ENCODE measurements at regions not wholly inside any gene's neighbourhood (a gene's known extent, or its start where the extent isn't known, plus 50 kb on each side); places are given as distances from the start of the nearest gene placed in this dataset.

DNA sequence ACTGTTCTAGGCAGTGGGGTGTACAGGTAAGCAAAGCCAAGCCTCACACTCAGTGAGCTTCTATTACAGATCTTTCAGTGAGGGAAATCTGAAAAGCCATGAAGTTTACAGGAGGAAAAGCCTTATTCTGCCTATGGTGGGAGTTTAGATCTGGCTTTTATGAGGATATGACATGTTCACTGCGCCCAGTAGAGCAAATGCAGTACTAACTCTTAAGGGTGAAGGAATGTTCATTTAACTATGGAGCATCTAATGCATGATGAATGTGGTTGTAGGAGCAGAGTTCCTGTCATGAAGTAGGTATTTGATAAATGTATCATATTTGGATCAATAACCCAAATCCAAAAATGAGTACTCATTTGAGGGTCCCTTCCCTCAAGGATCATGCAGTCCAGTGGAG is 230.2 kb upstream of the PAPPA start:
- Histone ChIP-seq H3K79me2 (ENCODE audit: insufficient read depth) (no peaks in the 10 kb centered on the region), H3K27ac (no peak overlapping the region)
- TF ChIP-seq EZH2phosphoT487 (IDR thresholded peaks at IDR 0.05; ENCODE audit: insufficient read depth, low read depth) (no peak), EZH2 (IDR thresholded peaks at IDR 0.05; ENCODE audit: insufficient read depth, poor library complexity, severe bottlenecking) (no peak)

DNA sequence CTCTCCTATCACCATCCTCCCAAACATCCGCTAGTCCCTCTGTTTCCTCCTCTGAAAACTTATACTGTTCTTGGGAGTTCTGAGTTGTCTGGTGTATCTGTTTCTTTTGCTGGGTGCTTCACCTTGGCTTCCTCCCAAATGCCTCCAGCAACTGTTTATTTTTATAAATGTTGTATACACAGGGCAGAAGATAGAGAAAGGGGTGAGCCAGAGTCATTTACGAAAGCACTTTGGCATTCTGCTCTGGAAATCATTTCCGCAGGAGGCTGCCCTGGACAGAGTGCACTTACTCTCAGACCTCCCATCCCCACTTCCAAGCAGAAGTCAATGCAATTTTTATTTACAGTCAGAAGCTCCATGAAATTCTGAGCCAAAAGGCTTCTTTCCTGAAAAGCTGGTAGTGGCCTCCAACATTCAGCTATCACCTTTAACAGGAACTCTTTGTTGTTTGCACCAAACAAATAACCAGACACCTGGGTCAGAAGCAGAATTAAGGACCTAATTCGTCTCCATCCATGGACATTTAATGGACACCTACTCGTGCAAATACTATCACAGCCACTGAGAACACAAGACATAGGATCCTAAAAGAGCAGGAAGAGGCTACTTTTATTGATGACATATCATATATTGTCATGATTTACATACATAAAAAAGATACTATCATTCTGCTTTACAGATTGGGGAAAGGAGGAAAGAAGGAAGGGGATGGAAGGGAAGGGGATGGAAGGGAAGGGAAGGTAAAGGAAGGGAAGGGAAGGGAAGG is 229.5 kb upstream of the PAPPA start:
- Histone ChIP-seq H3K4me2 (ENCODE audit: unreplicated experiment) (no peak overlapping the region), H3K4me3 (no peak overlapping the region), H3K27ac (no peak overlapping the region), H3K79me2 (ENCODE audit: insufficient read depth) (no peaks in the 10 kb centered on the region), H3K27me3 (replicated peaks; ENCODE audit: insufficient read depth) (no peaks in the 10 kb centered on the region), H3K36me3 (ENCODE audit: low read depth) (no peaks in the 10 kb centered on the region), H3K9ac (no peak overlapping the region), H3K9me2 (ENCODE audit: insufficient read depth) (no peaks in the 10 kb centered on the region), H3F3A (ENCODE audit: insufficient read depth) (peaks cover 13% of the 10 kb centered on the region), H4K20me1 (ENCODE audit: insufficient read depth) (no peaks in the 10 kb centered on the region), H3K4me1 (ENCODE audit: insufficient read depth) (peaks cover 9% of the 10 kb centered on the region; the same call in 1 of the 2 replicates), H3K9me3 (ENCODE audit: low read depth) (no peaks in the 10 kb centered on the region), H2AFZ (no peak overlapping the region)
- TF ChIP-seq EZH2 (IDR thresholded peaks at IDR 0.05; ENCODE audit: insufficient read depth, poor library complexity, severe bottlenecking) (no peak), EZH2phosphoT487 (IDR thresholded peaks at IDR 0.05; ENCODE audit: insufficient read depth, low read depth) (no peak)
- WGBS, 2 experiments (ENCODE audit: low coverage in 1 of 2, low lambda C conversion rate in 2 of 2, missing lambda C conversion rate in 2 of 2), result 69 to 72% methylated on average over 5 of the region's 5 CpGs
- DNase-seq, result peak; percentile 50
- in situ Hi-C loops (cut with MboI), result no loop called here

More for the DNA sequence above, 230.2 kb upstream of the PAPPA start:
- 90 to 95% methylated on average over 1 of the region's 1 CpG for WGBS, 2 experiments (ENCODE audit: low coverage in 1 of 2, low lambda C conversion rate in 2 of 2, missing lambda C conversion rate in 2 of 2)
- Histone ChIP-seq H3K27me3 (replicated peaks; ENCODE audit: insufficient read depth) (no peaks in the 10 kb centered on the region), H3K4me3 (no peak overlapping the region), H3K9ac (no peak overlapping the region), H3K4me1 (ENCODE audit: insufficient read depth) (peaks cover 9% of the 10 kb centered on the region; the same call in 1 of the 2 replicates), H3K9me3 (ENCODE audit: low read depth) (no peaks in the 10 kb centered on the region), H2AFZ (no peak overlapping the region), H3F3A (ENCODE audit: insufficient read depth) (peaks cover 13% of the 10 kb centered on the region), H3K9me2 (ENCODE audit: insufficient read depth) (no peaks in the 10 kb centered on the region), H4K20me1 (ENCODE audit: insufficient read depth) (no peaks in the 10 kb centered on the region), H3K36me3 (ENCODE audit: low read depth) (no peaks in the 10 kb centered on the region), H3K4me2 (ENCODE audit: unreplicated experiment) (no peak overlapping the region)
- in situ Hi-C loops (cut with MboI), result no loop called here
- no peak for DNase-seq

DNA sequence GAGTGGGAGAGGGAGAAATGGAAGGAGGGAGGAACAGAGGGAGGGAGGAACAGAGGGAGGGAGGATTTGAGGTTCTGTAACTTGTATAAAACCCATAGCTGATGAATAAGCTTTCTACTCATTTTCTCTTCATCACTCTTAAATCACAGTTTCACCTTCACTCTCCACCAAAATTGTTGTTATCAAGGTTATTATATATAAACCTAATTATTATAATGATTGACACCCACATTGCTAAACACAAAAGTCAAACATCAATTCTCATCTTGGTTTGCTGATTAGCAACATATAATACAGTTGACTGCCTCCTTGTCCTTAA is 229.0 kb upstream of the PAPPA start:
- H3K4me1 ChIP-seq (ENCODE audit: insufficient read depth), result peaks cover 9% of the 10 kb centered on the region; the same call in 1 of the 2 replicates
- H3K9ac ChIP-seq, result no peak overlapping the region
- H3K9me2 ChIP-seq (ENCODE audit: insufficient read depth), result no peaks in the 10 kb centered on the region
- no peak overlapping the region for H3K27ac ChIP-seq
- H3K4me2 ChIP-seq (ENCODE audit: unreplicated experiment), result no peak overlapping the region
- H3F3A ChIP-seq (ENCODE audit: insufficient read depth), result peaks cover 13% of the 10 kb centered on the region
- in situ Hi-C loops (cut with MboI), result no loop called here
- TF ChIP-seq EZH2 (IDR thresholded peaks at IDR 0.05; ENCODE audit: insufficient read depth, poor library complexity, severe bottlenecking), result no peak
- TF ChIP-seq EZH2phosphoT487 (IDR thresholded peaks at IDR 0.05; ENCODE audit: insufficient read depth, low read depth), result no peak
- H4K20me1 ChIP-seq (ENCODE audit: insufficient read depth), result no peaks in the 10 kb centered on the region
- H3K27me3 ChIP-seq (replicated peaks; ENCODE audit: insufficient read depth), result no peaks in the 10 kb centered on the region
- DNase-seq, result no peak
- no peaks in the 10 kb centered on the region for H3K79me2 ChIP-seq (ENCODE audit: insufficient read depth)
- H3K4me3 ChIP-seq, result no peak overlapping the region
- H2AFZ ChIP-seq, result no peak overlapping the region
- H3K36me3 ChIP-seq (ENCODE audit: low read depth), result no peaks in the 10 kb centered on the region
- H3K9me3 ChIP-seq (ENCODE audit: low read depth), result no peaks in the 10 kb centered on the region

DNA sequence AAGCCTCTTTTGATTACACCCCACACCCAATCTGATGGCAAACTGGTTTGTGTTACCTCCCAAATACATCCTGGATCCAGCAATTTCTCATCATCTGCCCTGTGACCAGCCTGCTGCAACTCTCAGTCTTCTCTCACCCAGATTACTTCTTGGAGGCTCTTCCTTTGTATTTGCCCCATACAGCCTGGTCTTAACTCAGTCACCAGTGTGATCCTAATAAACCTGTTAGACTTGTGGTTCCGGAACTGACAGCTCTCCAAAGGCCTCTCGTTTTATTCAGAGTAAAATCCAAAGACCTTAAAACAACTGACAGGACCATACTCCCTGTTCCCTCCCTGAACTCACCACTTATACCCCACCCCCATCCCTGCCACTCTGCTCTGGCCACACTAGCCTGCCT is 228.2 kb upstream of the PAPPA start:
- in situ Hi-C loops (cut with MboI), result no loop called here
- no peak overlapping the region for H3K9ac ChIP-seq
- 78 to 88% methylated on average over 2 of the region's 2 CpGs for WGBS, 2 experiments (ENCODE audit: low coverage in 1 of 2, low lambda C conversion rate in 2 of 2, missing lambda C conversion rate in 2 of 2)
- TF ChIP-seq EZH2 (IDR thresholded peaks at IDR 0.05; ENCODE audit: insufficient read depth, poor library complexity, severe bottlenecking) (no peak), EZH2phosphoT487 (IDR thresholded peaks at IDR 0.05; ENCODE audit: insufficient read depth, low read depth) (no peak)
- no peak overlapping the region for H3K4me2 ChIP-seq (ENCODE audit: unreplicated experiment)
- no peak overlapping the region for H3K4me3 ChIP-seq
- peaks cover 13% of the 10 kb centered on the region for H3F3A ChIP-seq (ENCODE audit: insufficient read depth)
- no peaks in the 10 kb centered on the region for H3K9me2 ChIP-seq (ENCODE audit: insufficient read depth)
- H3K36me3 ChIP-seq (ENCODE audit: low read depth), result no peaks in the 10 kb centered on the region
- H3K27ac ChIP-seq, result no peak overlapping the region
- peaks cover 9% of the 10 kb centered on the region; the same call in 1 of the 2 replicates for H3K4me1 ChIP-seq (ENCODE audit: insufficient read depth)
- DNase-seq, result no peak
- no peaks in the 10 kb centered on the region for H4K20me1 ChIP-seq (ENCODE audit: insufficient read depth)
- no peaks in the 10 kb centered on the region for H3K27me3 ChIP-seq (replicated peaks; ENCODE audit: insufficient read depth)
- H3K79me2 ChIP-seq (ENCODE audit: insufficient read depth), result no peaks in the 10 kb centered on the region
- no peak overlapping the region for H2AFZ ChIP-seq
- no peaks in the 10 kb centered on the region for H3K9me3 ChIP-seq (ENCODE audit: low read depth)

DNA sequence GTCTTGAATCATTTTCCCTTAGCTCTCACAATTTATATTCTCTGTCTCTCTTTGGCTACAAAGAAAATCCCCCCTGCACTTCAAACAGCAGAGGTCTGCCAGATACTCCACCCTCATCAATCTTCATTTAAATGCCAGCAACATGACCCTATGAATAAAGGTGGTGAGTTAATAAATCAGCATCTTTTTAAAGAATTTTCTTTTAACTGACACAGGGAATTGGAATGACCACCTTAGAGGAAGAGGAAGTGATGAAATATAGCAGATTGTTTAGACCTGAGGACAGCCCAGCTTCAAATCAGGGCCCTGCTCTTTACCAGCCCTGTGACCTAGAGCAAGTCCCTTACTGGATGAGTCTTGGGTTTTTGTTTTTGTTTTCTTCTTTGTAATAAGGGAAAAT is 223.1 kb upstream of the PAPPA start:
- in situ Hi-C loops (cut with MboI), result no loop called here

More for the DNA sequence above, 223.1 kb upstream of the PAPPA start:
- TF ChIP-seq EZH2 (IDR thresholded peaks at IDR 0.05; ENCODE audit: insufficient read depth, poor library complexity, severe bottlenecking), result no peak
- TF ChIP-seq EZH2phosphoT487 (IDR thresholded peaks at IDR 0.05; ENCODE audit: insufficient read depth, low read depth), result no peak
- Histone ChIP-seq H3K27ac (no peak overlapping the region), H3K27me3 (replicated peaks; ENCODE audit: insufficient read depth) (no peaks in the 10 kb centered on the region), H2AFZ (peak overlapping the region; percentile 26; the same call in 1 of the 2 replicates), H3K9me3 (ENCODE audit: low read depth) (no peaks in the 10 kb centered on the region), H3K4me3 (no peak overlapping the region), H3K4me1 (ENCODE audit: insufficient read depth) (no peaks in the 10 kb centered on the region), H3K9me2 (ENCODE audit: insufficient read depth) (no peaks in the 10 kb centered on the region), H3K36me3 (ENCODE audit: low read depth) (no peaks in the 10 kb centered on the region), H3F3A (ENCODE audit: insufficient read depth) (no peaks in the 10 kb centered on the region), H3K4me2 (ENCODE audit: unreplicated experiment) (no peak overlapping the region), H3K79me2 (ENCODE audit: insufficient read depth) (no peaks in the 10 kb centered on the region), H3K9ac (no peak overlapping the region), H4K20me1 (ENCODE audit: insufficient read depth) (no peaks in the 10 kb centered on the region)
- DNase-seq, result no peak
